HT1080 (cell line): ENCODE measurements at regions not wholly inside any gene's neighbourhood (a gene's known extent, or its start where the extent isn't known, plus 50 kb on each side); places are given as distances from the start of the nearest gene placed in this dataset.
A peak's percentile ranks its signal among the peaks of the same experiment; 100 is the strongest.
"Not testable (repeated sequence)": the region's sequence is repeated elsewhere in the genome, so short reads cannot be mapped to it uniquely, and the experiment has no call there.

Experiments used
- DNase-seq: peaks from one replicate; pipeline ENCODE4 v3.0.0-alpha.2; 2015; ENCODE audit warnings: low read depth

DNA sequence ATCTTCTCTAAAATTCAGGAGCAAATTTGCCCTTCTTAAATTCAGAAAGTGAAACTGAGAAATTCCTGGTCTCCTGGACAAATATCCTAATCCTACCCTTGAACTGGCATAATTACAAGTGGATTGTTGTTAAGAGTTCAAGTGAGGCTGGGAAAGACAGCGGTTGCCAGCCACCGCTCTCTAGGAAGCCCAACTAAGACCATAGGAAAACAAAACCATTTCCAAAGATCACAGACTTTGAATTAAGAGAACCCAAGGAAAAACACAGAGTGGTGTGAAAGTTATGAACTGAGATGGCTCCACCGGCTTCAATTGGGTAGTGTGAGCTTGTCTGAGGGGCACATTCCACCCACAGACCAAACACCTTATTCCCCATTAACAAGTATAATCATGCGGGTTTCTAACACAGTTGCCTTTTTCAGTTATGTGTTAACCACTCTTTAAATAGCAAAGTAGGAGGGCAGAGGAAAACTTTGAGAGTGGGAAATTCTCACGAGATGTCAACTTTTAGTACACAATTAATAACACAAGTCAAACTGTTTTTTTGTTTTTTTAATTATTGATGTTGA lies 1628.8 kb upstream of the SEL1L start:
- no peak for DNase-seq

- DNase-seq = peak; percentile 47
These were observed 1629.4 kb upstream of the SEL1L start for GRCh38 chr14:83163016-83163415.

DNA sequence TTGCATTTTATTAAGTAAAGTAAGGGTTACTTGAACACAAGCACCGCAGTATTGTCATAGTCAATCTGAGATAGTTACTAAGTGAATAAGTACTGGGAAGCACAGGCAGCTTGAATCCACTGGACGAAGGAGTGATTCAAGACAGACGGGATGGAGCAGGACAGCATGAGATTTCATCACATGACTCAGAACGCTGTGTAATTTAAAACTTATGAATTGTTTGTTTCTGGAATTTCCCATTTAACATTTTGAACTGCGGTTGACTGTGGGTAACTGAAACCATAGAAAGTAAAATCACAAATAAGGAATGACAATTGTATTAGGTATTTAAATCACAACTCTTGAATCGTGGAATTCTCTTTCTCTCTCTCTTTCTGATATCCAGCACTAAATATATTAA lies 1630.4 kb upstream of the SEL1L start:
- DNase-seq = peak; percentile 79

DNA sequence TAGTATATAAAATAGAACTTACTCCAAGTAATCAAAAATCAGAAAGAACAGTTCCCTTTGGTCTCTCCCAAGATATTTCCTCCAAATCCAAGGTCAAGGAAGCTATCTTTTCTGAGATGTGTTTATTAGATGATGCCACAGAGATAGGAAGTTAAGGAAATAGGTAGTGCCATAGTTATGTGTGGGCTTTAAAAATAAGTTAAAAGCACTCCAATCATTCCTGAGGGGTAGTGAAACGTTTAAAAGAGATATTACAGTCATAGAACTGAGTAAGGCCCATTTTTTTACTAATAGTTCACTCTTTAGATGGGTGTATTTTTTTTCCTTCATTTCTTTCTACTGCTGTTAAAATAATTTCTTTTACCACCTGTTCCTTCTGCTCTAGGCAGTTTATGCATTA lies 1630.9 kb upstream of the SEL1L start:
- DNase-seq = no peak

DNA sequence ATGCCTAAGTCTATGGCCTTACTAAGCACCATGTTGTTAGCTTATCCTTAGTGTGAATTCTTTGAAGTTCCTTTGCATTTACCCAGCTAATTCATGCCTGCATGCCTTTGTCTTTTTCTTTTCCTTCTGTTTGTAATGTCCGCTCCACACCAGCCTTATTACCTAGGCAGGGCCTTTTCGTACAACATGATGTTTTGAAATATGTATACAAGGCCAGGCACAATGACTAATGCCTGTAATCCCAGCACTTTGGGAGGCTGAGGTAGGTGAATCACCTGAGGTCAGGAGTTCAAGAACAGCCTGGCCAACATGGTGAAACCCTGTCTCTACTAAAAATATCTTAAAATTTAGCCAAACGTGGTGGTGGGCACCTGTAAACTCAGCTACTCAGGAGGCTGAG lies 1636.5 kb upstream of the SEL1L start:
- DNase-seq = peak; percentile 24

DNA sequence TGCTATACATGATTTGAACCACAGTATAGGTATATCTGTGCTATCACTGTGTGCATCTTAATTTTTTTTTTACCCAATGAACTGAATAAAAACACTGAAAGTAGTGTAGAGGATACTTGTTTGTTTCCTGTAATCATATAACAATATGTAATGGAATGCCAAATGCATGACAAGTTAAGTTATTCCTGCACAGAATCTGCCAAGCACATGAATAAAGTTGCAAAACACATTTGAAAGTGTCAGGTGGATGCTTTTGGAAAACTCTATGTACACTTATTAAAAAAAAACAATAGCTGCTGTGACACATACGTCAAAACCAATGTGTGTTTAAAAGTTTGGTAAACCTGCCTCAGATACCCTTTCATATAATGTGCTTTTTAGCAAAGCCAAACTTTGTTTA lies 1638.1 kb upstream of the SEL1L start:
- no peak for DNase-seq

GRCh38 chr14:83172363-83172762 lies 1638.7 kb upstream of the SEL1L start:
- peak; percentile 81 for DNase-seq

- no peak for DNase-seq
These were observed 1640.0 kb upstream of the SEL1L start for GRCh38 chr14:83173687-83174086.

GRCh38 chr14:83184531-83184930 lies 1650.9 kb upstream of the SEL1L start:
- no peak for DNase-seq

DNA sequence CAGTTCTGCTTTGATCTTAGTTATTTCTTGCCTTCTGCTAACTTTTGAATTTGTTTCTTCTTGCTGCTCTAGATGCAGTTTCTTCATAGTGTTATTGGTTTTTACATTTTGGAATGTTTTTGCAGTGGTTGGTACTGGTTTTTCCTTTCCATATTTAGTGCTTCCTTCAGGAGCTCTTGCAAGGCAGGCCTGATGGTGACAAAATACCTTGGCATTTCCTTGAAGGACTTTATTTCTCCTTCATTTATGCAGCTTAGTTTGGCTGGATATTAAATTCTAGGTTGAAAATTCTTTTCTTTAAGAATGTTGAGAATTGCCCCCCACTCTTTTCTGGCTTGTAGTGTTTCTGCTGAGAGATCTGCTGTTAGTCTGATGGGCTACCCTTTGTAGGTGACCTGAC lies 1654.7 kb upstream of the SEL1L start:
- not testable (repeated sequence) for DNase-seq

DNA sequence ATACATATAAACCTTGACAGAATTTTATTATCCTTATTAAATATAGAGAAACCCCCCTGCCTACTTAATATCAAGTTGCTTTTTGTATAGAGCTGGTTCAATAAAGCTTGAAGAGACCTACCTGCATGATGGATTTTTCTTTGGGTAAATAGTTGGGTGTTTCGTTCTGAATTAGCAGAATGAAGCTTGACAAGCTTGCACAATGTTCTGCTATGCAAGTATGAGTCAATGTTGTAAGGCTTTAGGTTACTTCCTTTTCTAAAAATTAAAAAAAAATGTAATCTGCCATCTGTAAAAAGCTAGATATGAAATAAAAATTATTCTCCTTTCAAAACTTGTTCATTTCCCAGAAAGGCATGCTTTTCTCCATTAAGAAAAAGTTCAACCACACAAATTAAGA lies 1662.6 kb upstream of the SEL1L start:
- DNase-seq = no peak

- DNase-seq = no peak
These were observed 1663.6 kb upstream of the SEL1L start for GRCh38 chr14:83197271-83197670.

- no peak for DNase-seq
These were observed 1673.9 kb upstream of the SEL1L start for GRCh38 chr14:83207550-83207949.

DNA sequence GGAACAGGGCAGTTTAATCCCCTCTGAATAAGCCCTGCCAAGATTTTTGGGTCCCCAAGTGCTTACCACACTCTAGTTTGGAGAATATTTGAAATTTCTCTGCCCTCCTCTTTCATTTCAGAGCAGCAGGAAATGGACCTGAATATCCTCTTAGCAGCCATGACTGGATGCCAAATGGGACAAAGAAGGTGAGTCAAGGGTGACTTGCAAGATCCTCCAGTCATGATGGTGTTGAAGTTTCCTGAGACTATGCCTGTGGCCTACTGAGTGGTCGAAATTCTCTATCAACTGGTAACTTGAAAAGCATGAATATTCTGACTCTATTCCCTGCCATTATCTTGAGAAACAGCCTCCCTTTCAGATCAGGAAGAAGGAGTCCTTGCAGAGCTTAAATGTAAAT lies 1674.7 kb upstream of the SEL1L start:
- DNase-seq = peak; percentile 64

GRCh38 chr14:83217492-83217891 lies 1683.8 kb upstream of the SEL1L start:
- DNase-seq = peak; percentile 80

GRCh38 chr14:83247924-83248639 lies 1714.4 kb upstream of the SEL1L start:
- no peak for DNase-seq

GRCh38 chr14:83251402-83251801 lies 1717.7 kb upstream of the SEL1L start:
- DNase-seq = no peak

DNA sequence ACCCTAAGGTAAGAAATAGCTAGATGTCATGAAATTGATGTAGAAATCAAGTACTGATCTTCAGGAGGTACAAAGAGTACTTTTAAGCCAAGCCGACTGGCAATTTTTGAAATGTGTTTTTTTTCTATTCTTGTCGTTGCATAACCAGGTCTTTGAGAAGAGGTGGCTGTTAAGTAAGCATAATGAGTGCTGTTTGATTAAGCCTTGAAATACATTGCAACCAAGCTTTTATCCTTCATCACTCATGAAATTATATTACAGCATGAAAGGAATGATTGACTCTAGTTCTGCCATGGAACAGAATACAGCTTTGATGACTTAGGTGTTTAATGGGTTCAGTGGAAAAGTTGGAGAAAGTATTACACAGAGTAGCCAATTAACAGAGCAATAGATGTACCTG lies 1720.2 kb upstream of the SEL1L start:
- DNase-seq = no peak

GRCh38 chr14:83255015-83255726 lies 1721.5 kb upstream of the SEL1L start:
- DNase-seq = peak; percentile 43

GRCh38 chr14:83255727-83256090 lies 1722.1 kb upstream of the SEL1L start:
- DNase-seq = no peak

DNA sequence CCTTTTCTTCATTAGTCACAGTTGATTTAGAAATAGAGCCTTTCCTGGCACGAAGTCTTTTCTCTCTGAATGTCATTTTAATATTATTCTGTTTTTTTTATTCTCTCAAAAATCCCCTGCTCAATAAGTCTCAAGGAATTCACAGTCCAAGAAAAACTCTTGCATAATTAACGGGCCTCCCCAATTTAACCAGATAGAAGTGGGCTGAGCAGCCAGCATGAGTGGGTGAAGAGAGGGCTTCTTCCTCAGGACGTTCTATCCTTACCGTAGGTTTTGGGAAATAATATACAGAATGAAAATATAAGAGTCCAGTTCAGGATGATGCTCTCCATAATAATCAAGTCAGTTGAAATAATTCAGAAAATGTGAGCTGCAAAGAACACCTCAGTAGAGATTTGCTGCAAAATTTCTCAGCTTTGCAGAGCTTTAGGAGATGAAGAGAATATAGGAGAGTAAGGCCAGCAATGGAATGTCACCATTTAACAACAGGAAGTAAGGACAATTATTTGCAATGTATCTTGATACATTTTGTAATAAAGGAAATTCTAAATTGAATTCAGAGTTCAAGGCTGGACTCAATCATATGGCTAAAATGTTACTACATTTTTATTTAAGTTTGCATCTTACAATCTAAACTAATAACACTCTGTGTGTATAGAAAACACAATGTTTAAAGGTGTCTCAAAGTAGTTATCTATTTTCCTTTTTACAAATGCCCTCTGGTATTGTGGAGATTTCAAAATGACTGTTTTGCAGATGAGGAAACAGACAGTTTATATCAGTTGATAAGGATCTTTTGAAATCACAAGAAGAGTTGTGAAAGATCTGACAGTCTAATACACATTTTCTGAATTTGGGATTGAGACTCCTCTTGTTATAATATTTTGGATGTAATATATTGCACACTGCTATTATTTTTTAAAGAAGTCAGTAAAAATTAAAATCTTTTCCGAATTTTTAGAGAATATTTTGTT lies 1724.1 kb upstream of the SEL1L start:
- DNase-seq = no peak

DNA sequence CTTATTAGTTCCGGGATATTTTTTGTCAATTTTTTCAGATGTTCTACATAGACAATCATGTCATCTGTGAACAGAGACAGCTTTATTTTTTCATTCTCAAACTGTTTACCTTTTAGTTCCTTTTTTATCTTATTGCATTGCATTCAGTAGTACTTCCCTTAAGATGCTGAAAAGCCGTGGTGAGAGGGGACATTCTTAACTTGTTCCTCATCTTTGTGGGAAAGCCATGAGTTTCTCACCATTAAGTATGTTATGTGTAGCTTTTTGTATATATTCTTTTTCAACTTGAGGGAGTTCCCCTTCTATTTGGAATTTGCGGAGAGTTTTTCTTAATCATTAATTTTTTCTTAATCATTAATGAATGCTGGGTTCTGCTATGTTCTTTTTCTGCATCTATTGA lies 1727.1 kb upstream of the SEL1L start:
- no peak for DNase-seq
